Activated CD8-positive, alpha-beta T cell treated with anti-CD3 and anti-CD28 coated beads for 36 hours (primary cell): ENCODE measurements at regions not wholly inside any gene's neighbourhood (a gene's known extent, or its start where the extent isn't known, plus 50 kb on each side); places are given as distances from the start of the nearest gene placed in this dataset.

Source experiments
- ATAC-seq: fragments of 200-7000 bp; cut with Tn5 transposase; one replicate; pipeline ENCODE4 v1.10.0; 2021; ENCODE audit warnings: mild to moderate bottlenecking, moderate library complexity
- CTCF ChIA-PET: fragments of 350-600 bp; sonication (Branson Sonifier 250); formaldehyde crosslinking; loops from one replicate; lab custom pipeline; 2021; ENCODE audit warnings: antibody characterized with exemption; lab: Charles Lee
- POLR2A ChIA-PET: fragments of 350-600 bp; sonication (Branson Sonifier 250); formaldehyde crosslinking; loops from one replicate; lab custom pipeline; 2021; ENCODE audit warnings: antibody characterized with exemption; lab: Charles Lee
- DNase-seq: peaks from one replicate; pipeline ENCODE4 v3.0.0-alpha.2; 2020
- H3K27ac Mint-ChIP-seq: one replicate; pipeline ENCODE4 v1.8.0; 2021; ENCODE audit warnings: mild to moderate bottlenecking, mixed read lengths
- H3K27me3 Mint-ChIP-seq: one replicate; pipeline ENCODE4 v1.8.0; 2021; ENCODE audit warnings: mixed read lengths
- H3K36me3 Mint-ChIP-seq: one replicate; pipeline ENCODE4 v1.8.0; 2021; ENCODE audit warnings: low read depth, mixed read lengths
- H3K4me1 Mint-ChIP-seq: one replicate; pipeline ENCODE4 v1.8.0; 2021; ENCODE audit warnings: low read depth, mixed read lengths
- H3K4me3 Mint-ChIP-seq: one replicate; pipeline ENCODE4 v1.8.0; 2021; ENCODE audit warnings: mild to moderate bottlenecking, moderate library complexity, mixed read lengths
- H3K9me3 Mint-ChIP-seq: one replicate; pipeline ENCODE4 v1.8.0; 2021; ENCODE audit warnings: mixed read lengths
- CTCF ChIP-seq: fragments of 200-600 bp; IDR thresholded peaks from one replicate; pipeline ENCODE4 v1.8.0; 2022; ENCODE audit warnings: antibody characterized with exemption, mild to moderate bottlenecking
- intact Hi-C: fragments of 100-400 bp; cut with micrococcal nuclease; formaldehyde crosslinking; loops from one replicate; pipeline ENCODE4 v1.10.0; 2022

GRCh38 chr15:98263787-98264186, 303.3 kb downstream of the ARRDC4 start:
- ATAC-seq (no peak), DNase-seq (no peak)
- H3K36me3 Mint-ChIP-seq, result no peaks in the 10 kb centered on the region
- H3K9me3 Mint-ChIP-seq, result peaks cover 13% of the 10 kb centered on the region
- no peak for TF ChIP-seq CTCF
- intact Hi-C loops, result no loop called here
- no peak overlapping the region for H3K4me3 Mint-ChIP-seq
- H3K27ac Mint-ChIP-seq, result no peak overlapping the region
- POLR2A ChIA-PET, result no interaction called here
- CTCF ChIA-PET, result interaction anchor here (1.5 kb wide), 1 partner anchor 28 kb away, joined by 3 read pairs; no protein-coding TSS in a partner anchor
- no peaks in the 10 kb centered on the region for H3K27me3 Mint-ChIP-seq
- H3K4me1 Mint-ChIP-seq, result no peaks in the 10 kb centered on the region

GRCh38 chr15:98266295-98266694, 305.8 kb downstream of the ARRDC4 start:
- POLR2A ChIA-PET, result no interaction called here

DNA sequence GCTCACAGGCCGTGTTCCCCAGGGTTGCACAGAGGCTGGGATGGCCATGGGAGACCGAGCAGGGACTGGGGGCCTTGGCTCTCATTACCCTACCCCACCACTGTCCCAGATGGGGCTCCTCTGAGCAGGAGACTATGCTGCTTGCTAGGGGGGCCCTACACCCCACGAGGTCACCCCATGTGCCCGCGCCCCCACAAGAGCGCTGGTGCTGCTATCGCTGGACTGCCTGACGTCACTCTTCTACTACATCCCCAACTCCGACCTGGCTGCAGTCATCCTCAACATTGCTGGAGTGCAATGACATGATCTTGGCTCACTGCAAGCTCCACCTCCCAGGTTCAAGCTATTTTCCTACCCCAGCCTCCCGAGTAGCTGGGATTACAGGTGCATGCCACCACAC, 307.7 kb downstream of the ARRDC4 start:
- CTCF ChIA-PET, result no interaction called here
- H3K27ac Mint-ChIP-seq, result no peak overlapping the region

More at GRCh38 chr15:98266295-98266694, 305.8 kb downstream of the ARRDC4 start:
- CTCF ChIA-PET, result interaction anchor here (1.8 kb wide), 1 partner anchor 46 kb away, joined by 4 read pairs; no protein-coding TSS in a partner anchor
- H3K27me3 Mint-ChIP-seq, result no peaks in the 10 kb centered on the region
- no peak overlapping the region for H3K4me3 Mint-ChIP-seq
- no peak overlapping the region for H3K27ac Mint-ChIP-seq
- TF ChIP-seq CTCF, result no peak
- ATAC-seq, result no peak
- intact Hi-C loops, result no loop called here
- H3K9me3 Mint-ChIP-seq, result peaks cover 11% of the 10 kb centered on the region
- H3K36me3 Mint-ChIP-seq, result no peaks in the 10 kb centered on the region
- no peak for DNase-seq
- H3K4me1 Mint-ChIP-seq, result no peaks in the 10 kb centered on the region

DNA sequence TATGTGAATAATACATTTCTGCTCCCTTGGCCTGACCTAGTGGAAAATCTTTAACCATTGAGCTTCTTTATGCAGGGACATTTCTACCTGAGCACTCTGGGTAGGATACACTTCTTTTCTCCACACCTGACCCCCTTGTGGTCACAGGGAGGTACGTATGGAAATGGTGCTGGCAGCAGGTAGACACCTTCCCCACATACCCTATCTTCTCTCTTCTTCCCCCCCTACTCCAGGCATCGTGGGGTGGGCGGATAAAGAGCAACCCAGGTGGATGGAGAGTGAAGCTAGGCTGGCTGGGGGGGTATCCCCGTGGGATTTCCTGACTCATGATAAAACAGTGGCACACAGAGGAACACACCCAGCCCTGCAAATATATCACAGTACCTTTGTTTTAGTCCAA, 312.1 kb downstream of the ARRDC4 start:
- ChIA-PET POLR2A (no interaction called here), CTCF (no interaction called here)
- intact Hi-C loops, result no loop called here
- Mint-ChIP-seq H3K27me3 (peaks cover 4% of the 10 kb centered on the region), H3K9me3 (no peaks in the 10 kb centered on the region), H3K27ac (no peak overlapping the region), H3K4me1 (no peaks in the 10 kb centered on the region), H3K4me3 (no peak overlapping the region), H3K36me3 (no peaks in the 10 kb centered on the region)
- DNase-seq, result no peak
- TF ChIP-seq CTCF, result no peak
- ATAC-seq, result no peak

More for the DNA sequence above, 307.7 kb downstream of the ARRDC4 start:
- TF ChIP-seq CTCF, result no peak
- intact Hi-C loops, result no loop called here
- peaks cover 9% of the 10 kb centered on the region for H3K9me3 Mint-ChIP-seq
- POLR2A ChIA-PET, result no interaction called here
- no peak overlapping the region for H3K4me3 Mint-ChIP-seq
- no peaks in the 10 kb centered on the region for H3K36me3 Mint-ChIP-seq
- ATAC-seq (no peak), DNase-seq (no peak)
- no peaks in the 10 kb centered on the region for H3K27me3 Mint-ChIP-seq
- H3K4me1 Mint-ChIP-seq, result no peaks in the 10 kb centered on the region

GRCh38 chr15:98276018-98276417, 315.5 kb downstream of the ARRDC4 start:
- ChIA-PET CTCF (no interaction called here), POLR2A (no interaction called here)
- intact Hi-C loops, result no loop called here
- TF ChIP-seq CTCF, result no peak
- no peaks in the 10 kb centered on the region for H3K9me3 Mint-ChIP-seq
- DNase-seq (no peak), ATAC-seq (no peak)
- H3K27me3 Mint-ChIP-seq, result peaks cover 4% of the 10 kb centered on the region
- no peaks in the 10 kb centered on the region for H3K36me3 Mint-ChIP-seq
- no peaks in the 10 kb centered on the region for H3K4me1 Mint-ChIP-seq
- H3K4me3 Mint-ChIP-seq, result no peak overlapping the region
- H3K27ac Mint-ChIP-seq, result no peak overlapping the region
